ENCODE measurements at regions not wholly inside any gene's neighbourhood (a gene's known extent, or its start where the extent isn't known, plus 50 kb on each side); places are given as distances from the start of the nearest gene placed in this dataset.

- TF ChIP-seq CEBPB (IDR thresholded peaks at IDR 0.05; ENCODE audit: low read depth, low read length) = peak; percentile 41
- TF ChIP-seq USF2 (IDR thresholded peaks at IDR 0.05; ENCODE audit: low read depth, low read length) = no peak
- Histone ChIP-seq H3K27me3 (ENCODE audit: control insufficient read depth, insufficient read depth, low read length) (no peaks in the 10 kb centered on the region), H4K91ac (ENCODE audit: insufficient read depth, low read depth, low read length) (no peak overlapping the region), H2BK15ac (ENCODE audit: low read depth, low read length) (no peak overlapping the region), H2AK9ac (replicated peaks; ENCODE audit: low read depth, low read length, poor library complexity) (no peak overlapping the region), H3K4me2 (ENCODE audit: low read depth, low read length) (no peak overlapping the region), H4K5ac (ENCODE audit: low read depth, low read length) (no peak overlapping the region), H3K4me3 (ENCODE audit: insufficient read depth, low read depth, low read length) (no peak overlapping the region), H2BK120ac (ENCODE audit: low read depth, low read length) (no peak overlapping the region), H3K79me1 (ENCODE audit: low read depth in 1 of 2, low read length in 2 of 2) (no peaks in the 10 kb centered on the region), H3K18ac (ENCODE audit: low read depth, low read length) (no peak overlapping the region), H3K4ac (ENCODE audit: low read depth, low read length) (no peak overlapping the region), H4K20me1 (ENCODE audit: insufficient read depth, low read length) (no peaks in the 10 kb centered on the region), H3K9me1 (ENCODE audit: insufficient read depth, low read length) (no peaks in the 10 kb centered on the region), H3K27ac (ENCODE audit: insufficient read depth, low read length) (no peak overlapping the region), H3K23ac (ENCODE audit: low read depth, low read length) (no peak overlapping the region), H3K9ac (ENCODE audit: low read depth, low read length) (no peak overlapping the region), H3K9me3 (ENCODE audit: control insufficient read depth, insufficient read depth, low read length) (peaks cover 1% of the 10 kb centered on the region; the same call in 1 of the 2 replicates), H4K8ac (ENCODE audit: low read depth in 2 of 2, low read length in 2 of 2) (no peak overlapping the region), H3K14ac (replicated peaks; ENCODE audit: low read depth, low read length) (no peak overlapping the region), H2BK20ac (ENCODE audit: low read depth, low read length) (no peak overlapping the region), H2AK5ac (ENCODE audit: low read depth, low read length) (no peak overlapping the region), H3K4me1 (ENCODE audit: control insufficient read depth, insufficient read depth, low read length) (no peaks in the 10 kb centered on the region), H3K36me3 (ENCODE audit: control insufficient read depth, insufficient read depth, low read length) (no peaks in the 10 kb centered on the region), H2BK5ac (ENCODE audit: low read depth, low read length, poor library complexity, severe bottlenecking) (no peak overlapping the region), H2AFZ (replicated peaks; ENCODE audit: low read length, poor library complexity) (no peak overlapping the region), H3K56ac (ENCODE audit: extremely low read depth, insufficient read depth, low read length) (no peak overlapping the region)
- BruUV-seq (replicated peaks) = no TSS peak
- ChIA-PET POLR2A (ENCODE audit: unreplicated experiment) (no interaction called here), CTCF (no interaction called here)
- dilution Hi-C loops (cut with HindIII; ENCODE audit: low sequenced_read_pairs, unreplicated experiment) (no loop called here), intact Hi-C loops (cut with micrococcal nuclease) (no loop called here), in situ Hi-C loops (cut with MboI; ENCODE audit: low sequenced_read_pairs) (no loop called here)
- WGBS, 2 experiments (ENCODE audit: extremely low coverage in 2 of 2, insufficient read length in 1 of 2) = no CpG with 5 or more reads among the region's 10 CpGs
- DNase-seq (no peak), ATAC-seq (ENCODE audit: low read depth) (no peak)
These were observed 138.9 kb upstream of the CA10 start for GRCh38 chr17:52297230-52298010.

Data from IMR-90 (cell line).